HG02973 (cell line): ENCODE measurements at regions not wholly inside any gene's neighbourhood (a gene's known extent, or its start where the extent isn't known, plus 50 kb on each side); places are given as distances from the start of the nearest gene placed in this dataset.
"Not testable (repeated sequence)": the region's sequence is repeated elsewhere in the genome, so short reads cannot be mapped to it uniquely, and the experiment has no call there.

Experiments
- ATAC-seq: cut with Tn5 transposase; IDR thresholded peaks from one replicate; pipeline ENCODE4 v1.9.1; 2021; ENCODE audit warnings: moderate library complexity; ENCODE audit not compliant: unreplicated experiment

DNA sequence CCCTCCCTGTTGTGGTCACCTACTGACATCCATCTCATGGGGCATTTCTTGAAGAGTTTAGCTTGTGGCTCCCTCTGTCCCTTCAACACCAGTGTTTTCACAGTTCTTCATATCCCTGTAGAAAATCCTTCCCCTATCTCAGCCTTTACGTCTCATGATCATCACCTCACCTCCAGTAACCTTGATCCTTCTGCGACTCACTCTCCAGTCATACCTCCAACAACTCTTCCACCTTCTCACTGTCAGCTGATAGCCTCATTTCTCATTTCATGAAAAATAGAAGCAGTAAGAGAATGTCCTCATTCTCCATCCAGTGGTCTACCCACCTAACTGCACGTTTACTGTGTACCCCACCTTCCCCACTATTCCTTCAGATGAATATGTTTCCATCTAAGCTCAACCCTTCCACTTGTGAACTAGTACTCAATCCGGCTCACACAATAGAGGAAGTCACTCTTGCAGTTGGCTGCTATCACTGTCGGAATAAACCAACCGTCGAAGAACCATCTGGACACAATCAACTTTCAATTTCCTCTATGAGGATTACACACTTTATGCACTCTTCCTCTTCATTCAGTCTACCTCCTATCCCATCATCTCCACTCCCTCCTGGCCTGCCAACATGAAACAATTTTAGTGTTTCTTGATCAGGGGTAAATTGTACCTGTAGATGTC lies 256.0 kb downstream of the AHR start:
- no peak for ATAC-seq

DNA sequence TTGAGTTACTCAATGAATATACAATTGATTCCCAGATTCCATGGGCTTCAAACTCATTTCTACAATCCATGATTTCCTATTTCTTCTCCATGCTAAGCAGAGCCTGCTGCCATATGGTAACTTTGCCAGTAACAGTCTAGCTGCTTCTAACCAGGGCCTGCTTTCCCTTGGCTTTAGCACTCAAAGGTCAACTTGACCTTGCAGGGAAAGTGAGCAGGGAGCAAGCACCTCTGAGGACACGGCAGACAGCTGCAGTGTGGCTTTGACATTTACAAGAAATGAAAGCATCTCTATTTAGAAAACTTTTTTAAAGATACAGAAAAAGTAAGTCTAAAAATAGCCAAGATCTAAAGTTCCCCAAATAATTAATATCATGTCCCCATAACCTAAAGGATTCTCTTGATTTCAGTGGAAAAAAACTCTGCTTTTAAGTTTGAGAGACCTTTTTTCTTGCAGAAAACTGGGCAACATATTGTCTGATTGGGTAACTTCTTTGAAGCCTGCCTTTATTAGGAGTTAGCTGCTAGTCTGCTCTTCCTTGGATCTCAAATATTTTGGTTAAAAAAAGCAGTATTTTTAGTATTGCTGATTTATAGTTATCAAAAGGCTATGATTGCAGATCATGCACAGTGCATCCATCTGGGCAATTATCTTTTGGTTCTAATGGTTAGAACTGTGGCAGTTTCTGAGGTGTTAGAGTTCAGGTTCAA lies 257.9 kb downstream of the AHR start:
- no peak for ATAC-seq

DNA sequence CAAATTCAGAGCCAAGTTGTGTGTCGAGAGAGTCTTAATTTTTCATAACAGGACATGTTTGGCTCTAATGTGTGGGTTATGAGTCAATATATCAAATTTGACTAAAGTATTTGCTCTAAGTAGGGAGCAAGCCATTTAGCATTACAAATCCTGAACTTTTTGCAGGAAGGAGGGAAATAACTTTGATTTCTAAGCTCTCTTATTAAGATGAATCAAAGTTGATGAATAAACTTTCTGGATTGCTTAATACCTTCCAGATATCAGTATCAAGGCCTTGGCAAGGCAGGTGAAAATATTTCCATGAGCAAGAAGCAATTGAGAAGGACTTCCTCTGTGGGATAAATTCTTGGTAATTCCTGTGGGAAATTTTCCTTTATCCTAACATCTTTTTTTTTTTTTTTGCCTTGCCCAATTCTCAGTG lies 258.8 kb downstream of the AHR start:
- ATAC-seq: no peak

DNA sequence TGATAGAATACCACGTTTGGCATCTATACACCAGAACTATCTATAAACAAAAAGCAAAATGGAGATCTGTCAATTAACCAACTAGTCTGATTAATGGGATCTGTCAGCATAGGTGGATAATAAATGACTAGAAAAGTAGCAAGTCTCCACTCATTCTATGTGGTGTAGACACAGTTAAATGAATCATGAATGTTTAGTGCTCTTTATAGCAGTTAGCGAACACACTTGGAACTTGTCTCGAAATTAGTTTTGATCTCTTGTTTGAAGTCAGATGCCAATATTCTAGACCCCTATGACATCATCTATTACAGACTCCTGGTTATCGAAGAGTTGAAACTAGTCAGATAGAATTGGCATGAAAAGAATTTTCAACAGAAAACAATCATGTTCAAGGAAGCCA lies 259.7 kb downstream of the AHR start:
- no peak for ATAC-seq

DNA sequence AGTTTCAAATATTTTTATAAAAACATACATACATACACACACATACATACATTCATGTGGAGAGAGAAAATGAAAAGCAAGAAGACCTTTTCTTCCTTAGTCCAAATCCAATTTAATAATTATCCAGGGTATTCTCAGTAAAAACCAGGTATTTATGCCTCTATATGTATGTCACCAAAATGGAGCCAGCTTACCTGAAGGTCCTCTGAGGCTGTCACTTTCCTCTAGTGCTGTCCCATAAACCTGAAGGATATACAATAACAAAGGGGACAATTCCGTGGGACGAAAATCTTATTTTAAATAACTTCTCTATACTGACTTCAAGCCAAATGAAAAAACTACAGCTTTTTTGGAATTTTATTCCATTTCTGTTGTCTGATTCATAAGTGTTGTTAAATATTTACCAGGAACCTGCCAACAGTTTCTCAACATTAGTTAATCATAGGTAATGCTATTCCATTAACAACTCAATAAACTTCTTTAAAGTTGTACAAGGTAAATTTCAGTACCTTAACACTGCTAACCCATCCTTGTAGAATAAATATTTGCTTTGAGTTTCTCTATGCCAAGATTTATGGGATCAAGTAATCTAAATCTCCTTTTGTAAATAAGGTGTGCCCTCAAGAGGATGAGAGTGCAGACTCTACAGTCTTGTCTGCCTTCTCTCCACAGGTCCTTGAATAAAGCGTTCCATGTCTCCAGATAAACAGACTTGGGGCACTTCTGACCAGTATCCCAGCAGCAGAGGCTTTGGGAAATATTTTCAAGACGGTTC lies 260.3 kb downstream of the AHR start:
- no peak for ATAC-seq

DNA sequence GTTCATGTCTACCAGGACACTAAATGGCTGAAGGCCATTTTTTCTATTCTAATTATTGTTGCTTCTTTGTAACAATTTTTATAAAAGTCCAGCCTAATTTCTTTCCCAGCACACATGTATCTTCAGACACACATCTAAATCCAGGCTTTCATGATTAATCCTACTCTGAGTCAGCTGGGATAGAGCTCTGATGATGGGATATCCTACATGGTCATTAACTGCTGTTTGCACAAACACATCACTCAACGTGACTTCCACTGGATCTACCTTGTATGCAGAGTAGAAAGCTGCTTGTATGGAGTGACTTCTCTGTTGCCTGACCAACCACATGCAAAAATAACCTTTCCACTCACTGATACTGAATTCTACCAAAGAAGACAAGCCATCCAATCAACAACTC lies 260.9 kb downstream of the AHR start:
- ATAC-seq: no peak

DNA sequence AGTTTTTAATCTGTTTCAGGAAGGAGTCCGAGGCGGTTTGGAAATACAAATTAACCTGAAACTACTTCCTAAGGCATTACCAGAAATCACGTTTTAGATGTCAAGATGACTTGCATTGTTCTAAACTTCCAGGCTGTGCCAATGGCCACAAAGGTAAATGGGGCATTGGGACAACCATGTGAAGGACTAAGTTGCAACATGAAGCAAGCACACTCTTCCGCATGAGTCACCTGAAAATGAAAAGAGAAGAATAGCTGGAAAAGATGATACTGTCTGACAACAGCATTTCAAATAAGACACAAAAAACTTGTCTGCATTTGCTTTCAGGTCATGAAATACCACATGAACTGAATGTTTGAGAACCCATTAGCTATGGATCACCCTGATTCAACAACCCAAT lies 262.1 kb downstream of the AHR start:
- ATAC-seq: no peak

DNA sequence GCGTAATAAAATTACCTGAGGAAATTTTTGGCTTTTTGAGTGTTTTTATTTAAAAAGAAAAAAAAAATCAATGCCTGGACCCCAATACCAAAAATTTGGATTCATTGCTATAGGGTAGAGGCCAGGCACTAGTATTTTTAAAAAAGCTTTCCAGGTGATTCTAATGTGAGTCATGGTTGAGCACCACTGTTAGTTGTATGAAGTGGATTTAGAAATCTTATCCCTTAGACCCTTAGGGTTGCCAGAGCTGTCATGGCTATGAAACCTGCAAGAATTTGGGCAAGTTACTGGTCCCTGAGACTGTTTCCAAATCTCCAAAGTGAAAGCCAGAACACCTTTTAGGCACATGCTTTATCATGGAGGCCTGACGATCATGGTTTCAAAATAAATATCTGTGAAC lies 262.5 kb downstream of the AHR start:
- ATAC-seq: no peak

DNA sequence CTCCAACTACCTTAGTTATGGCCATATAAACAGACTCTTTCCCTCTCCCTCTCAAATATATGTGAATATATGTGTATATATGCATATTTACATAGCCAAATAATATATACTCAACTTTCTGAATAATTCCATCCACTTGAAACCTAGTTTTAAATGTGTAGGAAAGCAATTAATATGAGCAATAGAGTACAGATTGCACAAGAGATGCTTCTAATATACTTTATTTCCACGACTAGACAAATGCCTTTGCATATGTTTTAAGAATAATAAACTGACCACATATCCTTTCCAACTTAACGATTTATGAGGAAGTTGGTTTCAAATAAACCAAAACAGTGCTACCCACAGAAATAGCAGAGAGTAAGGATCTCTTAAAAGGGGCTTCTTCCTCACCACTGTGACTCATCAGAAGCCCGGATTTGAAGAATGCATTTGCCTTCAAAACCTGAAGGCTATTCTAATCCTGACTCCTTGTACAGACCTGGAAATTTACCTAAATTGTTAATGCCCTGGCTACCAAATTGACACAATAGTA lies 266.3 kb downstream of the AHR start:
- no peak for ATAC-seq

DNA sequence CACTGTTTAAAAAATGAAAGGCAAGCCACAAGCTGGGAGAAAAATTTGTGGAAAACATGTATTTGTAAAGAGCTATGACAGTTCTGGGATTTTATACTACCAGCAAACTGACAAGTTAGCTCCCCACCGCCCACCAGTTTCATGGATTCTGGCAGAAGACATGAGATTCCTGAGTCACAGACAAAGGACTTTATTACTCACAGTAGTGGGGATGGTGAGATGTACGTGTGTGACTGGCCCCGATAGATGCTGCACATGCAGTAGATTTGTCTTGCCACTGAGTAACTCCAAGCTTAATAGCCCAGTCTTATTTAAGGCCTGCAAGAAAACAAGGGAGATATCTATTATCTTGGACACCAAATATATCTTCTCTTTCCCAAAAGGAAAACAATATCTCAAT lies 281.7 kb downstream of the AHR start:
- ATAC-seq: no peak

DNA sequence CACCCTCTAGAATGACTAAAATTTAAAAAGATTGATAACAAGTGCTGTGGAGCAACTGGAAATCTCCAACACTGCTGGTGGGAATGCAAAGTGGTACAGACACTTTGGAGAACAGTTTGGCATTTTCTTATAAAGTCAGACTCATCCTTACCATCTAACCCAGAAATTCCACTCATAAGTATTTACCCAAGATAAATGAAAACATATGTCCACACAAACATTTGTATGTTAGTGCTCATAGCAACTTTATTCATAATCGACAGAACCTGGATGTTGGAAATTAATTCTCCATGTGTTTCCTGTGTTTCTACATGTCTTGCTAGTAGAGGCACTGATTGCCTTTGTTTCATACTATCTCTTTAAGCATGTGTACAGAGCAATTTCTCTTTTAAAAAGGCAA lies 282.4 kb downstream of the AHR start:
- no peak for ATAC-seq

DNA sequence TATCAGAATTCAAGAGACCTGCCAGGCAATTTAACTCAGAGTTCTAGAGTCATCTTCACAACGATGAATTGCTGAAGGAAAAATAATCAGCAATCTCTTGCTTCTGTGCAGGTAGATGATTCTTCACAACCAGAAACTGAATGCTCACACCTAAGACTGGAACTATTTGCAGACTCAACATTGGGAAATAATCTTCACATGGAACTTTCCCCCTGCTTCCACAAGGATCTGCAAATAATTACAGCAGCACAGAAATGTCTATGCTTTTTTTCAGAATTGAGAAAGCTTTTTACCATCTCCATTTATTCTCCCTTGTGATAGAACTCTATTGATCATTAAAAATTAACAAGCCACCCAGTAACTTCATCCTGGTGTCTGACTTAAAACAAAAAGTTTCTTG lies 282.8 kb downstream of the AHR start:
- ATAC-seq: no peak

DNA sequence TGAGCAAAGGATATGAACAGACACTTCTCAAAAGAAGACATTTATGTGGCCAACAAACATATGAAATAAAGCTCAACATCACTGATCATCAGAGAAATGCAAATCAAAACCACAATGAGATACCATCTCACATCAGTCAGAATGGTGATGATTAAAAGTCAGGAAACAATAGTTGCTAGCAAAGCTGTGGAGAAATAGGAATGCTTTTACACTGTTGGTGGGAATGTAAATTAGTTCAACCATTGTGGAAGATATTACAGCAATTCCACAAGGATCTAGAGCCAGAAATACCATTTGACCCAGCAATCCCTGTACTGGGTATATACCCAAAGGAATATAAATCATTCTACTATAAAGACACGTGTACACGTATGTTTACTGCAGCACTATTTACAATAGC lies 284.2 kb downstream of the AHR start:
- ATAC-seq: not testable (repeated sequence)

DNA sequence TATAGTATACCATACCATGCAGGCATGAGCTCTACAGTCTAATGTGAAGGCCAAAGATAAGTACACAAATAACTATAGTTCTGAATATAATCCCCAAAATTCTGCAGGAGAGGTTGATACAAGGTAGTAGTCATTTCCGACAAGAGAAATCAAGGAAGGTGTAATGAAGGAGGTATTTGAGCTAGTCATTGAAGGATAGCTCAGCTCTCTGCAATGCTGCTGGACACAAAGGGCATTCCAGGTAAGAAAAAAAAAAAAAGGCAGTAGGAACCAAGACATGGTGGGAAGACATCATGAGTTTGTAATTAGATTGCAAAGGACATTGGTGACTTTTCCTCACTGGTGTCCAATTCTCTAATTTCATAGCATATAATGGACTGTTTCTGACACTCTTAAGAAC lies 285.3 kb downstream of the AHR start:
- no peak for ATAC-seq

DNA sequence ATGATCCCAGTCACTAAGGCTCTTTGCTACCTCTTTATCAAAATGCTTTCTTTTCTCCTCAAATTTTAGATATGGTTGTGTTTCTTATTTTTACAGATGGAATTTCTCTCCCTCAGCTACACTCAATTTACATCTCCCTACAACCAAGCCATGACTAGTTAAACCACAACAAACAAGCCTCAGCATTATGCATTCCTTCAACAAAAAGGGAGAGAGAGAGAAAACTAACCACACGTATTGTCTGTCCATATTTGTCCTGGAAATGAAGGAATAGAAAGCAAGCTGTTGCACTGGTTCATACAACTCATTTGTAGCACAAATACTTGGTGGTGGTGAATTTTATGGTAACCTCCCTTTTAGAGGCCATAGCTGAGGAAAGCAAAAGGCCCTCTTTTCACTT lies 286.4 kb downstream of the AHR start:
- no peak for ATAC-seq

DNA sequence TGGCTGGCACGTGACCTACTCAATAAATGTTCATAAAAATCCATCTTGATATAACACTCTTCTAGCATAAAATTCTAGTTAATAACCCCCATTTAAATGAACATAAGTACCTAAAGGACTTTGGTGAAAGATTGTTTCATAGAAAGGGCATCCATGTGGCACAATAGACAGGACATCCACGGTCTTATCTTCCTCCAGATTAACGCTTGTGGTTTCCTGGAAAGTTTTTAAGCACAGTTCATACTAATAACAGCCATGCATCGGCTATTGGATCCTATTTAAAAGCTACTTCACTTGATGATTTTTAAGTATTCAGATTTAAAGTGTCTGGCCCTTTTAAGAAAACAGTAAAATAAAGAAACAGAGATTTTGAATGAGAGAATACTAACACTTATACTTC lies 288.3 kb downstream of the AHR start:
- no peak for ATAC-seq

DNA sequence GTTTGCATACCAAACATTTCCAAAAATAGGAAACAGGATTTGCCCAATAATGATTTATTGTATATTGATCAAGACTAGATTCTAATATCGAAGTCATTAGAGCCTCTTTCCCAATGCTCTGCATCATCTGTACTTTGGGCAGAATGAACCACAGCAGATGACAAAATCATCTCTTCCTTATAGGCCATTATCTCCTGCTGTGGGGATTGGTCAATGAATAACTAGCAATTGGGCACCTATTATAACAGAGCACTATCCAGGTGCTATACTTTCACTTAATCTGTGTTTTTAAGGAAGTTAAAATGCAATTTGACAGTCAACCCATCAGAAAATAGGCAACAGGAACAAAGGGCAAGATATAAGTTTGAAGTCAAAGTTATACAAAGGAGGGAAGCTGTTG lies 290.3 kb downstream of the AHR start:
- no peak for ATAC-seq

DNA sequence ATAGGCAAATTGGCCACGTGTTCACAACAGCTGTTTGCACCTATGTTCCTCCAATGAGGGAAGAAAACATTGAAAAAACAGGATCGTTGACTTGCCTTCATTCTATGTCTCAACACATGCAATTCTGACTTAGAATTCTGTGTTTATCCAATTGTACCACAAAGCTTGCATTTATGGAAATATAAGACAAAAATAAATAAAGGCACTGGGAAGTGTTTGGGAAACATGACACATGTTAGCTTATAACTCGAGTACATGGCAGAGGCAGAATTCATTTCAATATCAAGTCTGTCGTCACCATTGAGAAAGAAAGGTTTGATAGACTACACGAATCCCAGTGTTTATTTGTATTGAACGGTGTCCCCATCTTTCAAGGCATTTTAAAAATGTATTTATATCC lies 291.2 kb downstream of the AHR start:
- ATAC-seq: no peak

DNA sequence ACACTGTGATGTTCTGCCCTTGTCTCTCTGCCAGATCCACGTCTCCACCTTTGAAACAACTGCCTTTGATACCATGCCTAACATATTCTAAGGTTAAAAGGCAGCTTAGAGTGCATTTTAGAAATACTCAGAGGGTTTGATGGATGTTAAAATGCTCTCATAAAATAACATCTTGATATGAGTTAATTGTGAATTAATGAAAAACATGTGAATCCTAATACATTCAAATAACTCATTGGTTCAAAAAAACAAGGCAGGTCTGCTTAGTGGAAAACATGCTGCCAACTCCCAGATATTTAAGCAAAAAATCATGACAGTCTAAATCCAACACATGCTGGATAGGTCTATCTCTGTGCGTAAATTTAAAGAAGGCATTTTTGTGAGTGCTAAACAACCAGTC lies 291.8 kb downstream of the AHR start:
- ATAC-seq: no peak

DNA sequence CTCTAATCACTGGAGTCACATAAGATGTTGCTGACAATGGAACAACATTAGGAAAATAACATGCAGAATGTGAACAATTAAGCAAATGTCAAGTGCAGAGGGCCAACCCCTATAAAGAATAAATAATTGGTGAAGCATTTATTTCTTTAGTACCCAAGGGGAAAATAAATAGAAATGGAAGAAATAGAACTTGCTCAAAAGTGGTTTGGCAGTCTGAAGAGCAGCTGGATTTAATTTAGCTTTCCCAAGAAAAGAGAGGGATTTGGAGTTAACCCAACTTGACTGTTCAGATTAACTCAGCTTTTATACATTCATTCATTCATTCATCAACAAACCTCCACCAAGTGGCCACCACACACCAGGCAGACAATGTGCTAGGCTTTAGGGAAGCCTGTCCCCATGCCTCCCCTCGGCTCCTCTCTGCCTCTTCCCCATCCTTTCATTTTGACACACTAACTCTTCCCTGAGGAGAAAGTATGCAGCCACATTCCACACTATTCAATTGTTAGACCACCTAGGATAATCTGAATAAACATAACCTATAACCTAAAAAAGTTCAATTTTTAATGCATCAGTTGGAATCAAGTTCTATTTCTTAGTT lies 295.5 kb downstream of the AHR start:
- no peak for ATAC-seq

DNA sequence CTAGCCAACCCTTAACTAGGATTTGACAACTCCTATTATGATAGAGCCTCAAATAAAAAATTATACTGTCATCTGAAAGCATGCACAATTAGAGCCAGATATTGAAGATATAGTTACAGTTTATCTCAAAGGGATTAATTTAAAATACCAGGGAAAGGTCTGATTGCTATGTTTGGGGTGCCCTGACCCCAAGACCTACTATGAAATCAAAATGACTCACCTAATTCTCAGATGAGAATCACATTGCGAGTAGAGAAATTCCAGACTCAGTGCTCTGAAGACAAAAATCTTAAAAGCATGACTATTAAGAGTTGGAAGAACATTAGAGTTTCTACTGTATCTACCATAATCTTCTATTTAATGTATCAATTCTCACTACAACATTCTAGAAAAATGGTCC lies 297.1 kb downstream of the AHR start:
- no peak for ATAC-seq

DNA sequence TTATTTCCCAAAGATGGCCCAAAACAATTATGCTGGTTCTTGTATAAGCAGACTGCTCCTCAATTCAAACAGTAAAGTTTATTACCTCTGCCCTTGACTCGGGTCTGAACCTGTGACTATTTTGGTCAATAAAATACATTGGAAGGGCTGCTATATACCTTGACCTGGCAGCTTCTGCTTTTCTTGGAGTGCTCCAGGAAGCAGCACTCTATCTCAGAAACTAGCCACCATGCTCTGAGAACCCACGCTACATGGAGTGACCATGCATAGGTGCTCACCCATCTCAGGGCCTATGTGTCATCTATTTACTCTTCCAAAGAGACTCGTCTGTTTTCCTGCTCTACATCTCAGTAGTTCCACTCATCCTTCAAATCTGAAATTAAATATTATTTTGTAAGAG lies 299.9 kb downstream of the AHR start:
- no peak for ATAC-seq
